ENCODE measurements at regions not wholly inside any gene's neighbourhood (a gene's known extent, or its start where the extent isn't known, plus 50 kb on each side); places are given as distances from the start of the nearest gene placed in this dataset.

- no peak for TF ChIP-seq EZH2 (IDR thresholded peaks at IDR 0.05; ENCODE audit: borderline replicate concordance, low read length)
- no peak for TF ChIP-seq CTCF (conservative IDR thresholded peaks at IDR 0.05 in 1 of 2, IDR thresholded peaks at IDR 0.05 in 1 of 2; ENCODE audit: extremely low read depth in 1 of 2, insufficient read depth in 1 of 2, low read depth in 1 of 2, low read length in 2 of 2)
Measured at GRCh38 chr6:92362404-92362803, 1057.0 kb downstream of the EPHA7 start.

Measured in mammary epithelial cell (primary cell).